A549 (cell line): ENCODE measurements at regions not wholly inside any gene's neighbourhood (a gene's known extent, or its start where the extent isn't known, plus 50 kb on each side); places are given as distances from the start of the nearest gene placed in this dataset.
A peak's percentile ranks its signal among the peaks of the same experiment; 100 is the strongest.

Source experiments
- ATAC-seq, 2 experiments: fragments of 200-7000 bp in 1 of 2; fragments of >200 bp in 1 of 2; cut with Nextera tagmentation in 1 of 2; cut with Tn5 transposase in 1 of 2; 3 replicates each; pipeline versions ENCODE4 v1.8.0 to v1.9.1; 2018 to 2020; ENCODE audit warnings: mild to moderate bottlenecking in 1 of 2, moderate library complexity in 1 of 2
- CTCF ChIA-PET: fragments of 300-600 bp; sonication (Branson Sonifier 250); formaldehyde crosslinking; extraction: SDS; loops from one replicate; lab custom pipeline; 2021; ENCODE audit warnings: antibody characterized with exemption, inconsistent platforms; lab: Yijun Ruan, JAX
- POLR2A ChIA-PET: fragments of 350-600 bp; formaldehyde crosslinking; extraction: SDS; loops from one replicate; lab custom pipeline; 2021; ENCODE audit warnings: antibody characterized with exemption, inconsistent platforms; lab: Yijun Ruan, JAX
- DNase-seq, 2 experiments: peaks; one replicate each; pipeline versions ENCODE4 v3.0.0 to v3.0.0-alpha.2; 2011 to 2016; ENCODE audit warnings: low read depth in 1 of 2, low spot score in 1 of 2
- FAIRE-seq: peaks from 2 replicates; lab custom pipeline; 2011; peaks lifted over from hg19 to GRCh38; lab: Jason Lieb, UNC
- H3K27ac ChIP-seq, 2 experiments: fragments of >200 bp; sonication (Bioruptor Twin); formaldehyde crosslinking; 3 replicates each; pipeline ENCODE4 v1.5.1; 2016 to 2017
- H3K4me1 ChIP-seq: fragments of >200 bp; sonication (Bioruptor Twin); formaldehyde crosslinking; 3 replicates; pipeline ENCODE4 v1.6.1; 2016
- H3K4me2 ChIP-seq: fragments of >200 bp; sonication (Bioruptor Twin); formaldehyde crosslinking; 3 replicates; pipeline ENCODE4 v1.6.1; 2016
- H3K4me3 ChIP-seq: fragments of >200 bp; sonication (Bioruptor Twin); formaldehyde crosslinking; 3 replicates; pipeline ENCODE4 v1.5.1; 2016
- H3K9me3 ChIP-seq: fragments of >200 bp; sonication (Bioruptor Twin); formaldehyde crosslinking; 3 replicates; pipeline ENCODE4 v1.6.1; 2016
- ATOH8 ChIP-seq: fragments of 250-450 bp; sonication (Bioruptor Pico); IDR thresholded peaks from 2 replicates; pipeline ENCODE4 v1.5.0; 2020; ENCODE audit warnings: low read depth, mild to moderate bottlenecking, moderate library complexity
- CBX2 ChIP-seq: fragments of 200-600 bp; sonication (generic); IDR thresholded peaks from 2 replicates; pipeline ENCODE4 v1.6.1; 2016; ENCODE audit warnings: low read depth, mild to moderate bottlenecking, borderline replicate concordance
- CBX8 ChIP-seq: fragments of 200-600 bp; sonication (generic); IDR thresholded peaks from 2 replicates; pipeline ENCODE4 v1.6.1; 2016
- CEBPB ChIP-seq, 2 experiments: fragments of >200 bp in 1 of 2; sonication (Bioruptor Twin) in 1 of 2; formaldehyde crosslinking in 1 of 2; IDR thresholded peaks; 2 replicates each; pipeline ENCODE4 v1.6.1; 2012 to 2016
- CHD4 ChIP-seq: fragments of 200-600 bp; sonication (generic); IDR thresholded peaks from 2 replicates; pipeline ENCODE4 v1.6.1; 2016; ENCODE audit warnings: antibody characterized with exemption, mild to moderate bottlenecking, borderline replicate concordance
- E2F6 ChIP-seq: IDR thresholded peaks from 2 replicates; pipeline ENCODE4 v1.6.1; 2012; ENCODE audit warnings: low read depth, borderline replicate concordance
- FOSL2 ChIP-seq, 2 experiments: fragments of 450-650 bp in 1 of 2; fragments of >200 bp in 1 of 2; sonication (Bioruptor Twin) in 1 of 2; formaldehyde crosslinking; IDR thresholded peaks; 2 replicates each; pipeline versions ENCODE4 v1.5.0 to v1.6.1; 2016 to 2020; ENCODE audit warnings: mild to moderate bottlenecking in 1 of 2, moderate library complexity in 1 of 2
- FOXS1 ChIP-seq: fragments of 250-450 bp; sonication (Bioruptor Pico); IDR thresholded peaks from 2 replicates; pipeline ENCODE4 v1.5.0; 2020; ENCODE audit warnings: mild to moderate bottlenecking, moderate library complexity
- HDAC2 ChIP-seq: fragments of 200-600 bp; sonication (generic); IDR thresholded peaks from 2 replicates; pipeline ENCODE4 v1.6.1; 2016
- HEYL ChIP-seq: fragments of 250-450 bp; sonication (Bioruptor Pico); IDR thresholded peaks from 2 replicates; pipeline ENCODE4 v1.8.0; 2021; ENCODE audit warnings: mild to moderate bottlenecking, moderate library complexity
- JUN ChIP-seq, 2 experiments: fragments of >200 bp; sonication (Bioruptor Twin); formaldehyde crosslinking; IDR thresholded peaks; 2 replicates in 1 of 2; 3 replicates in 1 of 2; pipeline ENCODE4 v1.6.1; 2016 to 2017
- KDM1A ChIP-seq: fragments of 200-600 bp; sonication (generic); IDR thresholded peaks from 2 replicates; pipeline ENCODE4 v1.6.1; 2016; ENCODE audit warnings: low read depth, mild to moderate bottlenecking
- MAFK ChIP-seq: fragments of 450-650 bp; IDR thresholded peaks from 2 replicates; pipeline ENCODE4 v1.6.1; 2014; ENCODE audit not compliant: partially characterized antibody
- MYC ChIP-seq: IDR thresholded peaks from 2 replicates; pipeline ENCODE4 v1.6.1; 2012; ENCODE audit warnings: mild to moderate bottlenecking, inconsistent platforms, low read length, improper control_type of control experiment, borderline replicate concordance
- NFE2L2 ChIP-seq: fragments of 150-350 bp; conservative IDR thresholded peaks from 2 replicates; pipeline ENCODE4 v1.6.1; 2014; ENCODE audit warnings: low read length
- NPAS2 ChIP-seq: fragments of 250-450 bp; sonication (Bioruptor Pico); IDR thresholded peaks from 2 replicates; pipeline ENCODE4 v1.8.0; 2022; ENCODE audit warnings: mild to moderate bottlenecking, moderate library complexity, borderline replicate concordance
- PHF8 ChIP-seq: fragments of 200-600 bp; sonication (generic); IDR thresholded peaks from 2 replicates; pipeline ENCODE4 v1.6.1; 2016; ENCODE audit warnings: low read depth, mild to moderate bottlenecking, antibody characterized with exemption, moderate library complexity, borderline replicate concordance
- RAD21 ChIP-seq, 2 experiments: fragments of >200 bp in 1 of 2; sonication (Bioruptor Twin) in 1 of 2; formaldehyde crosslinking in 1 of 2; IDR thresholded peaks in 1 of 2; conservative IDR thresholded peaks in 1 of 2; 2 replicates in 1 of 2; 3 replicates in 1 of 2; pipeline ENCODE4 v1.6.1; 2012 to 2018; ENCODE audit warnings: inconsistent platforms in 1 of 2
- RCOR1 ChIP-seq: fragments of 150-350 bp; IDR thresholded peaks from 2 replicates; pipeline ENCODE4 v1.6.1; 2014; ENCODE audit warnings: antibody characterized with exemption, low read length, low read depth
- SREBF2 ChIP-seq: fragments of 450-650 bp; IDR thresholded peaks from 2 replicates; pipeline ENCODE4 v1.6.1; 2014; ENCODE audit warnings: mild to moderate bottlenecking, moderate library complexity
- TFCP2L1 ChIP-seq: fragments of 250-450 bp; sonication (Bioruptor Pico); IDR thresholded peaks from 2 replicates; pipeline ENCODE4 v1.5.0; 2021; ENCODE audit warnings: mild to moderate bottlenecking
- ZNF302 ChIP-seq: fragments of 250-450 bp; sonication (Bioruptor Pico); IDR thresholded peaks from 2 replicates; pipeline ENCODE4 v1.9.0; 2021; ENCODE audit warnings: inconsistent platforms, mild to moderate bottlenecking, moderate library complexity
- ZSCAN20 ChIP-seq: fragments of 250-450 bp; sonication (Bioruptor Pico); IDR thresholded peaks from 2 replicates; pipeline ENCODE4 v1.8.0; 2022; ENCODE audit warnings: mild to moderate bottlenecking, moderate library complexity
- WGBS: methylation state at CpG from one replicate; pipeline ENCODE4 v1.1.6; 2017; ENCODE audit errors: missing lambda C conversion rate; 5-methylcytosine and 5-hydroxymethylcytosine counted together
- TF ChIP-seq, protein P1 (sequence below): fragments of 150-350 bp; IDR thresholded peaks from 2 replicates; pipeline ENCODE4 v1.6.1; 2014; ENCODE audit warnings: low read depth, mild to moderate bottlenecking, low read length

DNA sequence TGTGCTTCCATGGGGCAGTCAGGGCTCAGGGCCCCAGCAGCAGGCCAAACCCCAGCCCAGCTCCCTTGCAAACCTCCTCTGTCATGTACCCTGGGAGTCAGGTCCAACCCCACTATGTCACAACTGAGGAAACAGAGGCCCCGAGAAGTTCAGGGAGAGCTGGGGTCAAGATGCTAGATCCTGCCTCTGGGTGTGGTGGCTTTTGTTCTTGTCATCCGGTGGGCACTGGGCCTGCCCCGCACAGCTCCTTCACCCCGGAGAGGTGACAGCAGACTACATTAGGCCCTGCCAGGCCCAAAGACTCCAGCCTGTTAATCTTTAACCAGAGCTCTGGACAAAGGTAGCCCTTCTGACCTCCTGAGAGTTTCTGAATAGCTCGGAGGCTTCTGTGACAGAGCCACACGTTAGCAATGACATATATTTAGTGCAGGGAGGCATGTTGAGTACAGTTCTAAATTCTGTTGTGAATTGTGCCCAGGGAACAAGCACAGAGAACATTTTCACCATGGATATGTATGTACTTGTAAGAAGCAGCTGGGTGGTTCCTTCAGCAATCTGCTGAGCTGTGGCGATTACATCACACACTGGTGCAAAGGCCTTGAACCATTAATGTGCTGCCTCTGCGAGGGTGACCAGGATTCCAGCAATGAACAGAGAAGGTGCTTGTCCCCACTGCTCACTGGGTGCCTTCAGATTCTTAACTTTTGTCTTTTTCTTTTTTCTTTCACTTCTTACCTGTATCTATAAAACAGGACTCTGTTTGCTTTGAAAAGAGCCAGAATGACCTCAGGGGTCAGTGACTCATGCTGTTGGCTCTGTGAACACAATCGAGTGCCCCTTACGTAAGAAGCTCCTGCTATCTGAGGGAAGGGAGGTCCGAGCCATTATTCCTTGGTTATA lies 102.8 kb downstream of the RHOU start (continued):
- TF ChIP-seq ZSCAN20 (CRISPR knock-in tag) (no peak; the same call in 1 of the 2 replicates), FOXS1 (CRISPR knock-in tag) (no peak), MAFK (peak; percentile 71), MYC (no peak), RCOR1 (no peak), NPAS2 (CRISPR knock-in tag) (no peak), RAD21 (conservative IDR thresholded peaks at IDR 0.05 in 1 of 2, IDR thresholded peaks at IDR 0.05 in 1 of 2) (peak in 1 of 2 experiments; percentile 22; a peak in 2 of 5 replicates), SREBF2 (no peak), E2F6 (no peak), TFCP2L1 (CRISPR knock-in tag) (no peak), NFE2L2 (no peak), PHF8 (no peak), CBX2 (no peak), FOSL2 (IDR thresholded peaks at IDR 0.05) (peak; percentile 89), FOSL2 (CRISPR knock-in tag; IDR thresholded peaks at IDR 0.05) (peak; percentile 97), CBX8 (no peak), HEYL (CRISPR knock-in tag) (peak; percentile 67; the same call in 1 of the 2 replicates)

- peak overlapping the region; percentile 91 to 94 for H3K27ac ChIP-seq
- FAIRE-seq (no peak), DNase-seq (peak in 1 of 2 experiments; percentile 73), ATAC-seq (peak; percentile 21 to 58; a peak in 5 of 6 replicates)
- H3K4me1 ChIP-seq: peaks cover 66% of the 10 kb centered on the region
- CTCF ChIA-PET: interaction anchor here (0.7 to 1.7 kb wide), 9 partner anchors 9 to 388 kb away, joined by 3 to 8 read pairs (median 3); partner anchors contain the start of gene RHOU
- H3K4me2 ChIP-seq: peak overlapping the region; percentile 86
- no peak overlapping the region for H3K4me3 ChIP-seq
- TF ChIP-seq NPAS2 (CRISPR knock-in tag) (no peak), CEBPB (IDR thresholded peaks at IDR 0.05) (0 out of 4 replicates have a peak, but pooled peaks of 1 of the 2 experiments have one; percentile 29), FOSL2 (IDR thresholded peaks at IDR 0.05) (0 out of 2 replicates have a peak, but pooled peaks have one; percentile 21), FOSL2 (CRISPR knock-in tag; IDR thresholded peaks at IDR 0.05) (peak; percentile 68; the same call in 1 of the 2 replicates), RAD21 (conservative IDR thresholded peaks at IDR 0.05 in 1 of 2, IDR thresholded peaks at IDR 0.05 in 1 of 2) (peak in 1 of 2 experiments; percentile 12; a peak in 1 of 5 replicates), ATOH8 (CRISPR knock-in tag) (no peak), CHD4 (peak; percentile 83; the same call in 1 of the 2 replicates), HEYL (CRISPR knock-in tag) (0 out of 2 replicates have a peak, but pooled peaks have one; percentile 36), JUN (IDR thresholded peaks at IDR 0.05) (peak in 1 of 2 experiments; percentile 14; a peak in 1 of 5 replicates), ZNF302 (CRISPR knock-in tag) (0 out of 2 replicates have a peak, but pooled peaks have one; percentile 5), SREBF2 (no peak), KDM1A (peak; percentile 95), HDAC2 (peak; percentile 89)
- TF ChIP-seq, protein P1, sequence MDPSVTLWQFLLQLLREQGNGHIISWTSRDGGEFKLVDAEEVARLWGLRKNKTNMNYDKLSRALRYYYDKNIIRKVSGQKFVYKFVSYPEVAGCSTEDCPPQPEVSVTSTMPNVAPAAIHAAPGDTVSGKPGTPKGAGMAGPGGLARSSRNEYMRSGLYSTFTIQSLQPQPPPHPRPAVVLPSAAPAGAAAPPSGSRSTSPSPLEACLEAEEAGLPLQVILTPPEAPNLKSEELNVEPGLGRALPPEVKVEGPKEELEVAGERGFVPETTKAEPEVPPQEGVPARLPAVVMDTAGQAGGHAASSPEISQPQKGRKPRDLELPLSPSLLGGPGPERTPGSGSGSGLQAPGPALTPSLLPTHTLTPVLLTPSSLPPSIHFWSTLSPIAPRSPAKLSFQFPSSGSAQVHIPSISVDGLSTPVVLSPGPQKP: no peak
- H3K9me3 ChIP-seq: peaks cover 6% of the 10 kb centered on the region
- POLR2A ChIA-PET: interaction anchor here (0.6 to 1.6 kb wide), 3 partner anchors 22 to 83 kb away, joined by 3 to 13 read pairs (median 3); no protein-coding TSS in a partner anchor
- WGBS: 27% methylated on average over 8 of the region's 8 CpGs
These were observed 103.6 kb downstream of the RHOU start for GRCh38 chr1:228838717-228839500.
